H9 (cell line): ENCODE measurements at regions not wholly inside any gene's neighbourhood (a gene's known extent, or its start where the extent isn't known, plus 50 kb on each side); places are given as distances from the start of the nearest gene placed in this dataset.

ENCODE experiments used
- DNase-seq: peaks from one replicate; pipeline ENCODE4 v3.0.0-alpha.2; 2017
- H2AFZ ChIP-seq: one replicate; pipeline ENCODE4 v1.6.1; 2013; ENCODE audit warnings: mild to moderate bottlenecking, low read length, control low read depth, moderate library complexity
- H2AK5ac ChIP-seq: 2 replicates; pipeline ENCODE4 v1.6.1; 2013; ENCODE audit warnings: low read length, control low read depth, mixed read lengths; ENCODE audit not compliant: insufficient read length
- H2BK120ac ChIP-seq: one replicate; pipeline ENCODE4 v1.6.1; 2013; ENCODE audit warnings: low read depth, mild to moderate bottlenecking, low read length, control low read depth, inconsistent platforms; ENCODE audit not compliant: poor library complexity, severe bottlenecking
- H2BK12ac ChIP-seq: 2 replicates; pipeline ENCODE4 v1.6.1; 2013; ENCODE audit warnings: low read length, control low read depth, mixed read lengths, low read depth; ENCODE audit not compliant: insufficient read length
- H2BK15ac ChIP-seq: 2 replicates; pipeline ENCODE4 v1.6.1; 2013; ENCODE audit warnings: low read depth, low read length, control low read depth
- H2BK20ac ChIP-seq: one replicate; pipeline ENCODE4 v1.6.1; 2013; ENCODE audit warnings: low read depth, mild to moderate bottlenecking, low read length, control low read depth, inconsistent platforms; ENCODE audit not compliant: poor library complexity, severe bottlenecking
- H2BK5ac ChIP-seq: 2 replicates; pipeline ENCODE4 v1.6.1; 2013; ENCODE audit warnings: low read length, control low read depth, mixed read lengths; ENCODE audit not compliant: insufficient read length
- H3K14ac ChIP-seq: 2 replicates; pipeline ENCODE4 v1.6.1; 2013; ENCODE audit warnings: low read length, control low read depth; ENCODE audit not compliant: insufficient read depth
- H3K18ac ChIP-seq: 2 replicates; pipeline ENCODE4 v1.6.1; 2013; ENCODE audit warnings: low read depth, mild to moderate bottlenecking, mixed read lengths, low read length, control low read depth; ENCODE audit not compliant: insufficient read length
- H3K23ac ChIP-seq: 2 replicates; pipeline ENCODE4 v1.6.1; 2013; ENCODE audit warnings: low read length, control low read depth, mixed read lengths, low read depth; ENCODE audit not compliant: insufficient read length
- H3K23me2 ChIP-seq: 2 replicates; pipeline ENCODE4 v1.6.1; 2013; ENCODE audit warnings: low read depth, mild to moderate bottlenecking, mixed read lengths, low read length, control low read depth; ENCODE audit not compliant: insufficient read length, poor library complexity, severe bottlenecking
- H3K27ac ChIP-seq: 2 replicates; pipeline ENCODE4 v1.5.1; 2013; ENCODE audit warnings: low read length, control low read depth, mixed read lengths, low read depth; ENCODE audit not compliant: insufficient read length
- H3K27me3 ChIP-seq: 2 replicates; pipeline ENCODE4 v1.6.1; 2013; ENCODE audit warnings: low read length, control low read depth, inconsistent platforms; ENCODE audit not compliant: insufficient read depth
- H3K4ac ChIP-seq: 2 replicates; pipeline ENCODE4 v1.6.1; 2013; ENCODE audit warnings: low read depth, mild to moderate bottlenecking, control low read depth, inconsistent platforms, low read length, moderate library complexity
- H3K4me1 ChIP-seq: 2 replicates; pipeline ENCODE4 v1.6.1; 2013; ENCODE audit warnings: low read length, control low read depth, inconsistent platforms; ENCODE audit not compliant: insufficient read depth
- H3K4me2 ChIP-seq: 2 replicates; pipeline ENCODE4 v1.6.1; 2013; ENCODE audit warnings: low read length, control low read depth, mixed read lengths; ENCODE audit not compliant: insufficient read length, insufficient read depth
- H3K56ac ChIP-seq: 2 replicates; pipeline ENCODE4 v1.6.1; 2013; ENCODE audit warnings: low read depth, mild to moderate bottlenecking, mixed read lengths, low read length, control low read depth; ENCODE audit not compliant: insufficient read length
- H3K79me1 ChIP-seq: 2 replicates; pipeline ENCODE4 v1.6.1; 2013; ENCODE audit warnings: low read depth, mild to moderate bottlenecking, moderate library complexity, low read length, control low read depth, inconsistent platforms; ENCODE audit not compliant: insufficient read depth, poor library complexity, severe bottlenecking
- H3K79me2 ChIP-seq: 2 replicates; pipeline ENCODE4 v1.6.1; 2013; ENCODE audit warnings: low read length, control low read depth, inconsistent platforms; ENCODE audit not compliant: insufficient read depth
- H3K9ac ChIP-seq: 2 replicates; pipeline ENCODE4 v1.6.1; 2013; ENCODE audit warnings: low read length, control low read depth, mixed read lengths; ENCODE audit not compliant: insufficient read length; ENCODE audit errors: extremely low read depth
- H3K9me3 ChIP-seq: one replicate; pipeline ENCODE4 v1.6.1; 2013; ENCODE audit warnings: low read depth, low read length, inconsistent platforms; ENCODE audit not compliant: control insufficient read depth
- H3T11ph ChIP-seq: one replicate; pipeline ENCODE4 v1.6.1; 2013; ENCODE audit warnings: mild to moderate bottlenecking, low read length, control low read depth, inconsistent platforms
- H4K20me1 ChIP-seq: one replicate; pipeline ENCODE4 v1.6.1; 2013; ENCODE audit not compliant: control insufficient read depth, insufficient read length, insufficient read depth
- H4K5ac ChIP-seq: 2 replicates; pipeline ENCODE4 v1.6.1; 2013; ENCODE audit warnings: low read depth, mild to moderate bottlenecking, mixed read lengths, low read length, control low read depth; ENCODE audit not compliant: insufficient read length
- H4K8ac ChIP-seq: replicated peaks from 2 replicates; pipeline ENCODE4 v1.6.1; 2013; ENCODE audit warnings: low read length, control low read depth, mixed read lengths, low read depth; ENCODE audit not compliant: insufficient read length
- H4K91ac ChIP-seq: 2 replicates; pipeline ENCODE4 v1.6.1; 2013; ENCODE audit warnings: low read depth, mild to moderate bottlenecking, moderate library complexity, mixed read lengths, low read length, control low read depth; ENCODE audit not compliant: insufficient read length
- H3K27ac Mint-ChIP-seq, 3 experiments: 2 replicates in 2 of 3; 3 replicates in 1 of 3; pipeline ENCODE4 v1.8.0; 2020 to 2021; ENCODE audit warnings: mixed read lengths in 3 of 3, mild to moderate bottlenecking in 1 of 3, moderate library complexity in 1 of 3
- H3K27me3 Mint-ChIP-seq: 2 replicates; pipeline ENCODE4 v1.8.0; 2021; ENCODE audit warnings: low read depth, mild to moderate bottlenecking, moderate library complexity, mixed read lengths
- H3K36me3 Mint-ChIP-seq, 3 experiments: 2 replicates in 2 of 3; 3 replicates in 1 of 3; pipeline ENCODE4 v1.8.0; 2020 to 2021; ENCODE audit warnings: low read depth in 3 of 3, mixed read lengths in 3 of 3; ENCODE audit not compliant: insufficient read depth in 1 of 3
- H3K4me1 Mint-ChIP-seq, 2 experiments: 2 replicates each; pipeline ENCODE4 v1.8.0; 2020; ENCODE audit warnings: mixed read lengths in 2 of 2
- H3K4me3 Mint-ChIP-seq, 2 experiments: 2 replicates in 1 of 2; 3 replicates in 1 of 2; pipeline ENCODE4 v1.8.0; 2020 to 2021; ENCODE audit warnings: mild to moderate bottlenecking in 2 of 2, mixed read lengths in 2 of 2, moderate library complexity in 1 of 2
- H3K9me3 Mint-ChIP-seq, 2 experiments: 2 replicates in 1 of 2; 3 replicates in 1 of 2; pipeline ENCODE4 v1.8.0; 2020; ENCODE audit warnings: mild to moderate bottlenecking in 2 of 2, mixed read lengths in 2 of 2, moderate library complexity in 1 of 2
- WGBS: extraction: QIAGEN DNeasy Blood & Tissue Kit; methylation state at CpG from one replicate; pipeline ENCODE4 v1.1.7; 2013; ENCODE audit warnings: missing lambda C conversion rate, low lambda C conversion rate, mixed read lengths; ENCODE audit not compliant: insufficient read length; ENCODE audit errors: extremely low coverage; 5-methylcytosine and 5-hydroxymethylcytosine counted together
- TF ChIP-seq, protein P1 (sequence below): fragments of 200-600 bp; sonication (generic); conservative IDR thresholded peaks from 3 replicates; pipeline ENCODE4 v1.8.0; 2021; ENCODE audit warnings: antibody characterized with exemption, mild to moderate bottlenecking

DNA sequence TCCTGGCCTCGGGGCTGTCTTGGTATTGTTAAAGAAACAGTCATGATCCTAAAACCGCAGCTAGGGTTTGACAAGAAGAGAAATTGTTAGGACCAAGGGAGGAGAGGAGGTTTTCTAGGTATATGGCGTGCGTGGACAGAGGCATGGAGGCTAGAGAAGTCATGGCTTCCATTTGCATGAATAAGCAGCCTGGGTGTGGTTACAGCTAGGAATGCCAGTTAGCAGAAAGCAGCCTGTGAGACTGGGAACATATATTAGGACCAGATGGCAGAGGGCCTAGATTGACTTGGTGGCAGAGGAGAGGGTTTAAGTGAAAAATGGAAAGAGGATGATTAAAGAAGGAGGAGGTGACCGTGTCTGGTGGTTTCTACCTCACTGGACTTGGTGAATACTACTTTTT is 573.6 kb upstream of the ARRDC4 start:
- H3K27me3 ChIP-seq, result no peaks in the 10 kb centered on the region
- H3K4me1 ChIP-seq, result peaks cover 1% of the 10 kb centered on the region; the same call in 1 of the 2 replicates
- no peaks in the 10 kb centered on the region for H3K79me2 ChIP-seq
- no peaks in the 10 kb centered on the region for H3K23me2 ChIP-seq
- H3K4me1 Mint-ChIP-seq, result peaks cover 12% of the 10 kb centered on the region in 2 experiments
- H3K4me3 Mint-ChIP-seq, result no peak overlapping the region
- H3K4ac ChIP-seq, result no peak overlapping the region
- no peak overlapping the region for H2AK5ac ChIP-seq
- no peak overlapping the region for H2BK20ac ChIP-seq
- H3K4me2 ChIP-seq, result no peak overlapping the region
- H3K27ac Mint-ChIP-seq, result no peak overlapping the region
- peaks cover 2% of the 10 kb centered on the region; the same call in 1 of the 2 replicates for H3K27me3 Mint-ChIP-seq
- H2BK15ac ChIP-seq, result no peak overlapping the region
- H4K8ac ChIP-seq, result no peak overlapping the region
- H2AFZ ChIP-seq, result no peak overlapping the region
- no peak overlapping the region for H2BK120ac ChIP-seq
- H3K79me1 ChIP-seq, result no peaks in the 10 kb centered on the region
- no peak overlapping the region for H3T11ph ChIP-seq
- no CpG with 5 or more reads among the region's 5 CpGs for WGBS
- no peaks in the 10 kb centered on the region for H3K9me3 Mint-ChIP-seq
- no peak overlapping the region for H3K18ac ChIP-seq
- H3K23ac ChIP-seq, result no peak overlapping the region
- H2BK12ac ChIP-seq, result no peak overlapping the region
- no peak overlapping the region for H3K14ac ChIP-seq
- DNase-seq, result no peak
- H3K56ac ChIP-seq, result no peak overlapping the region
- H3K27ac ChIP-seq, result no peak overlapping the region
- H2BK5ac ChIP-seq, result no peak overlapping the region
- H4K91ac ChIP-seq, result no peak overlapping the region
- H3K9me3 ChIP-seq, result no peaks in the 10 kb centered on the region
- TF ChIP-seq, protein P1, sequence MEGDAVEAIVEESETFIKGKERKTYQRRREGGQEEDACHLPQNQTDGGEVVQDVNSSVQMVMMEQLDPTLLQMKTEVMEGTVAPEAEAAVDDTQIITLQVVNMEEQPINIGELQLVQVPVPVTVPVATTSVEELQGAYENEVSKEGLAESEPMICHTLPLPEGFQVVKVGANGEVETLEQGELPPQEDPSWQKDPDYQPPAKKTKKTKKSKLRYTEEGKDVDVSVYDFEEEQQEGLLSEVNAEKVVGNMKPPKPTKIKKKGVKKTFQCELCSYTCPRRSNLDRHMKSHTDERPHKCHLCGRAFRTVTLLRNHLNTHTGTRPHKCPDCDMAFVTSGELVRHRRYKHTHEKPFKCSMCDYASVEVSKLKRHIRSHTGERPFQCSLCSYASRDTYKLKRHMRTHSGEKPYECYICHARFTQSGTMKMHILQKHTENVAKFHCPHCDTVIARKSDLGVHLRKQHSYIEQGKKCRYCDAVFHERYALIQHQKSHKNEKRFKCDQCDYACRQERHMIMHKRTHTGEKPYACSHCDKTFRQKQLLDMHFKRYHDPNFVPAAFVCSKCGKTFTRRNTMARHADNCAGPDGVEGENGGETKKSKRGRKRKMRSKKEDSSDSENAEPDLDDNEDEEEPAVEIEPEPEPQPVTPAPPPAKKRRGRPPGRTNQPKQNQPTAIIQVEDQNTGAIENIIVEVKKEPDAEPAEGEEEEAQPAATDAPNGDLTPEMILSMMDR, result no peak
- H3K9ac ChIP-seq, result no peak overlapping the region
- H4K20me1 ChIP-seq, result no peaks in the 10 kb centered on the region
- H4K5ac ChIP-seq, result no peak overlapping the region
- H3K36me3 Mint-ChIP-seq, result no peaks in the 10 kb centered on the region
